ENCODE measurements at regions not wholly inside any gene's neighbourhood (a gene's known extent, or its start where the extent isn't known, plus 50 kb on each side); places are given as distances from the start of the nearest gene placed in this dataset.

DNA sequence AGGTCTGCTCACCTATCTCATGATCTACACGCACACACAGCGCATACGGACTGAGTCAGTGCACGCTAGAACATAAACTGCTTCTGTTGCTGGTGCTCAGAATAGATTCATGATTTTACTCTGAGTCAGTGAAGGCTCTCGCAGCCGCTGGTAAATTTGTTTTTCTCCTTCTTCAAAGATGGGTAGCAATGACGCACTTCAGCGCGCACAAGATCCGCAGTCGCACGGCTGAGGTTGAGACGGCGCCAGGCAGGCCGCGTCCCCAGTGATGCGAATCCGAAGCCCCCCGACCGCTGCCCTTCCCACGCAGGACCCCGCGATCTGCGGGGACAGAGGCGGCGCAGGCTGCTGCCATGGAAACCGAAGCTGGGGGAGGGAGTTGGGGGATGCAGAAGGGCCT lies 103.7 kb upstream of the USP29 start:
- TF ChIP-seq CTCF (IDR thresholded peaks at IDR 0.05; ENCODE audit: low read depth, low read length, poor library complexity, severe bottlenecking) (no peak), EZH2phosphoT487 (IDR thresholded peaks at IDR 0.05; ENCODE audit: borderline replicate concordance, low read length) (no peak)
